Right lobe of liver (tissue), 6 donors: ENCODE measurements at regions not wholly inside any gene's neighbourhood (a gene's known extent, or its start where the extent isn't known, plus 50 kb on each side); places are given as distances from the start of the nearest gene placed in this dataset.

Source experiments
- ATAC-seq, 4 donors: fragments of 200-7000 bp; cut with Tn5 transposase; one replicate each; pipeline ENCODE4 v1.9.1; 2020; ENCODE audit warnings: mild to moderate bottlenecking in 4 of 4, moderate library complexity in 4 of 4
- DNase-seq, 3 donors: peaks; one replicate each; pipeline ENCODE4 v3.0.0-alpha.2; 2020
- H3K27ac ChIP-seq, 3 donors: fragments of 200-600 bp; one replicate each; pipeline ENCODE4 v1.8.0; 2022
- H3K27me3 ChIP-seq, 2 donors: fragments of 200-600 bp; one replicate each; pipeline ENCODE4 v1.8.0; 2022
- H3K36me3 ChIP-seq, 4 donors: fragments of 200-600 bp; sonication (generic) in 1 of 4; one replicate each; pipeline versions ENCODE4 v1.5.1 to v1.8.0; 2017 to 2022; ENCODE audit warnings: control low read depth in 1 of 4
- H3K4me1 ChIP-seq, 4 donors: fragments of 200-600 bp; sonication (generic) in 1 of 4; one replicate each; pipeline versions ENCODE4 v1.5.1 to v1.8.0; 2017 to 2022; ENCODE audit warnings: control low read depth in 1 of 4
- H3K4me3 ChIP-seq, 3 donors: fragments of 200-600 bp; one replicate each; pipeline ENCODE4 v1.8.0; 2022
- H3K9me3 ChIP-seq, 4 donors: fragments of 200-600 bp; sonication (generic) in 1 of 4; one replicate each; pipeline versions ENCODE4 v1.5.1 to v1.8.0; 2017 to 2022; ENCODE audit warnings: control low read depth in 1 of 4
- CTCF ChIP-seq, 4 donors: fragments of 200-600 bp in 3 of 4; fragments of 450-650 bp in 1 of 4; IDR thresholded peaks; one replicate each; pipeline versions ENCODE4 v1.5.1 to v1.8.0; 2016 to 2022; ENCODE audit warnings: antibody characterized with exemption in 4 of 4, mild to moderate bottlenecking in 2 of 4
- POLR2A ChIP-seq: fragments of 450-650 bp; IDR thresholded peaks from one replicate; pipeline ENCODE4 v1.6.1; 2017; ENCODE audit warnings: antibody characterized with exemption, mild to moderate bottlenecking
- WGBS: methylation state at CpG from one replicate; pipeline ENCODE4 v1.1.6; 2018; ENCODE audit warnings: low coverage, low lambda C conversion rate; ENCODE audit not compliant: insufficient coverage; ENCODE audit errors: missing lambda C conversion rate; 5-methylcytosine and 5-hydroxymethylcytosine counted together
- intact Hi-C, 2 donors: fragments of 100-400 bp; cut with DNase I; formaldehyde crosslinking; loops; one replicate each; pipeline versions ENCODE4 v1.11.2 to v1.14.1; 2022
- donor health status: DM: no; HTN: yes; CAD: no.
- donor health status: DM: no; HTN: no; CAD: no.
- donor health status: DM: no; HTN: no; CAD: no.
- donor health status: DM: no; HTN: yes; CAD: no.
- donor health status: DM: no; HTN: yes; CAD: no.

- intact Hi-C loops, result no loop called here
- no peaks in the 10 kb centered on the region for H3K4me1 ChIP-seq
- ATAC-seq (peak in 1 of 4 donors; percentile 41), DNase-seq (no peak)
- no peak overlapping the region for H3K4me3 ChIP-seq
- 22% methylated on average over 2 of the region's 5 CpGs for WGBS
- H3K9me3 ChIP-seq, result no peaks in the 10 kb centered on the region
- TF ChIP-seq POLR2A (no peak), CTCF (IDR thresholded peaks at IDR 0.05) (no peak)
- no peaks in the 10 kb centered on the region for H3K27me3 ChIP-seq
- no peak overlapping the region for H3K27ac ChIP-seq
- H3K36me3 ChIP-seq, result no peaks in the 10 kb centered on the region
Measured at GRCh38 chr16:49112754-49113153, 168.9 kb downstream of the CBLN1 start.

- Histone ChIP-seq H3K4me3 (no peak overlapping the region), H3K36me3 (no peaks in the 10 kb centered on the region), H3K27me3 (no peaks in the 10 kb centered on the region), H3K27ac (no peak overlapping the region), H3K4me1 (no peaks in the 10 kb centered on the region), H3K9me3 (no peaks in the 10 kb centered on the region)
- ATAC-seq, result no peak
- WGBS, result 67% methylated on average over 1 of the region's 1 CpG
- no peak for DNase-seq
- intact Hi-C loops, result no loop called here
- TF ChIP-seq CTCF (IDR thresholded peaks at IDR 0.05) (no peak), POLR2A (no peak)
Measured at GRCh38 chr16:49111351-49111750, 170.3 kb downstream of the CBLN1 start.

- Histone ChIP-seq H3K9me3 (no peaks in the 10 kb centered on the region), H3K4me1 (no peaks in the 10 kb centered on the region), H3K27me3 (no peaks in the 10 kb centered on the region), H3K27ac (no peak overlapping the region), H3K36me3 (no peaks in the 10 kb centered on the region), H3K4me3 (no peak overlapping the region)
- WGBS, result 71% methylated on average over 3 of the region's 3 CpGs
- TF ChIP-seq POLR2A, result no peak
- no peak for TF ChIP-seq CTCF (IDR thresholded peaks at IDR 0.05)
- intact Hi-C loops, result no loop called here
- no peak for DNase-seq
- ATAC-seq, result no peak
Measured at GRCh38 chr16:49108611-49109010, 173.0 kb downstream of the CBLN1 start.

- 66% methylated on average over 3 of the region's 3 CpGs for WGBS
Measured at GRCh38 chr16:49103298-49103697, 178.3 kb downstream of the CBLN1 start.

GRCh38 chr16:49101997-49102396 lies 179.6 kb downstream of the CBLN1 start:
- 53% methylated on average over 1 of the region's 1 CpG for WGBS
- Histone ChIP-seq H3K4me3 (no peak overlapping the region), H3K27ac (no peak overlapping the region), H3K27me3 (no peaks in the 10 kb centered on the region), H3K4me1 (no peaks in the 10 kb centered on the region), H3K36me3 (no peaks in the 10 kb centered on the region), H3K9me3 (no peaks in the 10 kb centered on the region)
- DNase-seq (no peak), ATAC-seq (no peak)
- intact Hi-C loops, result no loop called here
- TF ChIP-seq CTCF (IDR thresholded peaks at IDR 0.05), result no peak
- TF ChIP-seq POLR2A, result no peak

More at GRCh38 chr16:49103298-49103697, 178.3 kb downstream of the CBLN1 start:
- no peak for TF ChIP-seq POLR2A
- H3K4me3 ChIP-seq, result no peak overlapping the region
- ATAC-seq, result no peak
- H3K36me3 ChIP-seq, result no peaks in the 10 kb centered on the region
- DNase-seq, result no peak
- intact Hi-C loops, result no loop called here
- H3K4me1 ChIP-seq, result no peaks in the 10 kb centered on the region
- no peaks in the 10 kb centered on the region for H3K9me3 ChIP-seq
- H3K27ac ChIP-seq, result no peak overlapping the region
- no peaks in the 10 kb centered on the region for H3K27me3 ChIP-seq
